DMS79 (cell line): ENCODE measurements at regions not wholly inside any gene's neighbourhood (a gene's known extent, or its start where the extent isn't known, plus 50 kb on each side); places are given as distances from the start of the nearest gene placed in this dataset.

Experiments
- DNase-seq: peaks from one replicate; lab custom pipeline; 2025; lab: John Stamatoyannopoulos, UW

DNA sequence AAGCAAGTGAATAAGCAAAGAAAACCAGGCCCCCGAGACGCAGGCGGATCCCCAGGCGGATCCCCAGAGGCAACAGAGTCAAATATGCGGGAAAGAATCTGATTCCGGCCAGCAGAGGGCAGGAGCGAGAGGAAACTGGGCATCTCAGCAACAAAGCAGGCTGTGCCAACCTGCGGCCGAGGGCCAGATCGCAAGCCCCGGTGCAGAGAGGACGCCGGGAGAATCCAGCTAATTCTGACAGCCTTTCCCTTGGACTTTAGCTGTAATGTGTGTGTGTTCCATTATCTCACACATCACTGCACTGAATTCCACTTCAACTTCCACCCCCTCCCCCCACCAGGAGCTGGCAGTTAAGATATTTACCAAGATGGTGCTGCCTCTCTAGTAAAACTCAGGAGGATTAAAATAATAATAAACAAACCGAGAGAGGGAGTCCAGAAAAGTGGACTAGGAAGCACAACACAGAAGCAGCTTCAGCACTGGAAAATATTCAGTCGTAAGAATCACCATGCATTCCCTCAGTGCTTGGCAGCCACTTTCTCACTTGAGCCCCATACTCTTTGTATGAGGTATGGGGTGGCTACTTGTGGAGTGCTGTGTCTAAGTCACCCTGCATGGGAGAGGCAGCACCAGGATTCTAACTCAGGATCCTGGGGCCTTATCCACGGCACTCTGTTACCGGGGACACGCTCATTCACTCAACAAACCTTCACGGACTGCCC is 66.2 kb upstream of the SNX9 start:
- DNase-seq = peak; percentile 59

DNA sequence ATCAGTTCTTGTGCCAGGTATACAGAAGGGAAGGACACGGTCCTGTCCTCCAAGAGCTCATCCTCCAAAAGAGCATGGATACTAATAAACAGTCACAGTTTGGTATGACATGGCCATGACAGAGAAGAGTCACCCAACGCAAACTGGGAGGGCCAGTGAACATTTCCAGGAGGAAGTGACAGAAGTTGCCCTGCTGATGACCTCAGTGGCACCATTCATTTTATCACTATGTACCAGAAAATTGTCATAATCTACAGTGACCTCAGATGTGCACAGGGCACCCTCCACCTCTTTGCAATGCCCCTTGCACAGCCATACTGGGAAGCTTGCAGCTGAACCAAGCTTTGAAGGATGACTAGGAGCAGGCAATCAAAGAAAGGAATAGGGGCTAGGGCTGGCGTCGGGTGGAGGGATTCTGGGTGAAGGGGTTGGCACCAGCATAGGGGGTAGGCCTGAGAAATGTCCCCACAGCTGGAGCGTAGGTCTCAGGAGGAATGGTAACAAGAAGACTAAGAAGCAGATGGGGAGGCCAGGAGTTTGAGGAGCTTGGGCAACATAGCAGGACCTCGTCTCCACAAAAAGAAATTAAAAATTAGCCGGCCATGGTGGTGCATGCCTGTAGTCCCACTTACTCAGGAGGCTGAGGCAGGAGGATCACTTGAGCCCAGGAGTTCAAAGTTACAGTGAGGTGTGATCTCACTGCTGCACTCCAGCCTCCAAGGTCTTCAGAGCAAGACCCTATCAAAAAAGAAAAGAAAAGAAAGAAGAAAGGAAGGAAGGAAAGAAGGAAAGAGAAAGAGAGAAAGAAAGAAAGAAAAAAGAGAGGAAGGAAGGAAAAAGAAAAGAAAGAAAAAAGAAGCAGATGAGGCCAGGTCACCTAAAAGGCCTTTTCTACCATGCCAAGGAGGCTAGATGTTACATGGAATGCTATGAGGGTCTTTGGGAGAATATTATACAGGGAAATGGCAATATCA is 65.3 kb upstream of the SNX9 start:
- DNase-seq = no peak

DNA sequence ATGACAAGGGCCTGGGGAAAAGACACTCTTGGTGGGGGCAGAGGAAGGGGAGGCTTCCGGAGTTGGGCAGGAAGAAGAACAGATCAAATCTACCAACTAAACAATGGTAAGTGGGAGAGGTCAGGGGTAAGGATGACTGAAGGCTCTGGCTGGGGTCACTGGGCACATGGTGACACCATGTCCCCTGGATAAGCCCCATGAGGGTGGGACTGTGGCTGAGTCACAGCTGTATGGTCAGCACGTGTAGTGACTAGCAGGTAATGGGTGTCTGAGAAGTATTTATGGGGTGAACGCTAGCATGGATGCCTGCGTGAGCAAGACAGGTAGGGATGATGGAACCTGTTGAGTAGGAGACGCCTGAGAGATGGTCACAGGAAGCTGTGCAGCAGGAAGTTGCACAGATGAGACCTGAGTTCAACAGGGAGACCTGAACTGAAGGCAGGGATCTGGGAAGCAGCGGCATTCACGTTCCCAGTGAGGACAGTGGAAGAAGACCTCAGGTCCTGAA is 64.5 kb upstream of the SNX9 start:
- no peak for DNase-seq

DNA sequence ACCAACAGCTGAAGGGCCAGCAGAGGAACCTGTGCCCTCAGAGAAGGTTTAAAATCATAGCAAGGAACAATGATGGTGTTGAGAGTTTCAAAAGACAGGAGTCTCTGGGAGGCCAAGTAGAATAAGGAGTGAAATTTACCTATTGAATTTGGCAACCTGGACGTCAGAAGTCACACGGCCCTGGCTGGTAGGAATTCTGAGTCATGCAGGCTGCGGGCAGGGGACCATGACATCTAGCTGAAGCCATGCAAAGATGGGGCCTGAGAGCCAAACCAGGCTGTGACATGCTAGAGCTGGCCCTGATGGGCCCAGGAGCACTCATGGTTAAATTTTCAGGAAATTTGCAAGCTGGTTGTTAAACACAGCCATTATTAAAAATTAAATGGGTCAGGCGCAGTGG is 64.0 kb upstream of the SNX9 start:
- no peak for DNase-seq

DNA sequence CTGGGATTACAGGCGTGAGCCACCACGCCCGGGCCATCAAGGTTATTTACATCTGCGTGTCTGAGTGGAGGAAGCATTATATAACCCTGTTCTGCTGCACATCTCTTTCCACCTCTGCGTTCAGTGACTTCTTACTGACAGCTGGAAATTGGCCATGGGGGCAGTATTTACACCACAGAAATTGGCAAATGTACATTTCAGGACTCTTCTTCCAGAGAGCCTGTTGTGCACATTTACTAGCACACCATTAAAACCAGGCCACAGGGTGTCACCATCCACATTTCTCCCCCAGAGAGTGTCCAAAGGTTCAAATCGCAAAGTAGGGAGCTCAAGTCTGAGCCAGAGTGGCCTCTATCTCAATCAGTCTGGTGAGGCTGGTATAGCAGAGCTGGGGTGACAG is 62.9 kb upstream of the SNX9 start:
- no peak for DNase-seq

DNA sequence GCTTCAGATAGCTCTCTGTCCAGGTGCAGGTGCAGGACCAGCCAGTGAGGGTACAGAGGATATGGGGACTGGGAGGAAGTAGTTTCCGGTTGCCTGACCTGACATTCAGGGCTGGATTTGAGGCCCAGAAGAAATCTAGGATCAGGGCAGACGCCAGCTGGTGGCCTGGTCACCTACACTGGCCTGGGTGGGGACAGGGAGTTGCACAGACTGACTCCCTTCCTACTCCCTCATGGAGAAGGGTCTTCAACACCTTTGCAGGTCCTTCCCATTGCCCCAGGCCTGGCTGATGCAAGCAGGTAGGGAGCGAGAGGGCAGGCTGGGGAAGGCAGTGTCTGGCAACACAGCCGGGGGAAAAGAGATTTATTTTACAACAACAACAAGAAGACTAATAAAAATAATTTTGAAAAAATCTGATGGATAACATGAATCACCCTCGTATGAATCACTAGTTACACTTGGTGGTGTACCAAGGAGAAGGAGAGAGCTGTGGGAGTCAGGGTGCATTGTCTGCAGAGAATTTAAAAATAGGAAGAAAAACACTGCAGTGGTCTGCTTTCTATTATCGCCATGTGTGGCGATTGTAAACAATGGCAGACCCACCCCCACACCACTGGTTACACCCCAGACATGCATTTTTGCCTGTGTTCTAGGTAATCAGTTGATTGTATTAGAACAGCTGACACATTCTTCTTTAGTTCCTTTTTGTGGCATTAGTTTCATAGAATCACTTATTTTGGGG is 62.3 kb upstream of the SNX9 start:
- DNase-seq = no peak

DNA sequence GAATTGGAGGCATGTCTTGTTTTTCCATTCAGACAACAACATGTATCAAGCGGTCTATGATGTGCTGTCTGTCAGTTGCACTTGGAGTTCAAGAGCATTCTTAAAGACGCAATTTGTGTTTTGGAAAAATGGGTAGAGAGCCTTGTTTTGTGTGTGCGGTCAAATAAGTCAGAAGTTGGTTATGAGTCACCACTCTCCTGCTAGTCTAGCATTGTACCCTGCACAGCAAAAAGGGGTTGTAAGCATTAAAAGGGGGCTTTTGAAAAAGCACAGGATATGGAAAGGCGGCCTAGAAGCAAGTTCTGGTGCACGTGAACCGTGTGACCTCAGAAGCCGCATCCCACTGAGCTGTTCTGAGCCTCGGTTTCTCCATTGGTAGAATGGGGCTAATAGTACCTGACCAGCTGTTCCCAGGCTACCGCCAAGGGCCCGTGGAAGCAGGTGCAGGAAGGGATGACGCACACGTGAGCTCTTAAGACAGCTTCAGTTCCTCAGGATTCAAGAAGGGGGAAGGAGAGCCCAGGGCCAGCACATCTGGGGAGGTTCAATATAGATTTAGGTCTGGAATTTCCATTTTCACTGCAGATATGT is 61.6 kb upstream of the SNX9 start:
- no peak for DNase-seq

DNA sequence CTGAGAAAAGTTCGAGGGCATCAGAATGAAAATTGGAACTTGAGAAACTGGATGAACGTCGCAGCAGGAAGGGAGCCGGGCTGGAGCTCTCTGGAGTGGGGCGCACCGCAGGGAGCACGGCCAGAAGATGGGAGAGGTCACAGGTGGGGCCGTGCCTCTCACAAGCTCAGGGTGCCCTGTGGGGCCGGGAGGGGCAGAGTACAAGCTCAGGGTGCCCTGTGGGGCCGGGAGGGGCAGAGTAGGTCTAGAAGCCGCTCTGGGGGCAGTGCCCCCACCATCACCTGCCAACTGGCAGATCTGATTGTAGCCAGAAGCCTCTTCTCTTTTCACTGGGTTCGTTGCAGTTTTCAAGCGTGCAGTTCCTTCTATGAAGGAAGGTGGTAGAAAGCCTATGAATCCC is 61.1 kb upstream of the SNX9 start:
- DNase-seq = no peak

DNA sequence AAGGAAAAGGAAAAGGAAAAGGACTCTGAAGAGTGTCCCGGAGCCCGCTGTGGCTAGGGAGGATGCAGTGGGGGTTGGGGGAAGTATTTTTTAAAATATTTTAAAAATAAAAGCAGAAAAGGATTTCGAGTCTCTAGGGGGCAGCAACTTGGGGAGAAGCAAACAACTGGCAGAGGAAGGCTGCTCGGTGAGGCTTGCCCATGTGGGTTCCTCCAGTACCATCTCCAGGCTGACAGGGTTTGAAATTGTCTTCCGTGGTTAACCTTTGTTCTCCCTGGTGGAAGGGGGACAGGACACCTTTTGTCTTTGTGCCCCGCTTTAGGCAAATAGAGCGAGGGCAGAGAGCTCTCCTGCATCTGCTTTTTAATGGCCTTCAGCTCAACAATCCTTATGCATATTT is 60.4 kb upstream of the SNX9 start:
- DNase-seq = no peak

DNA sequence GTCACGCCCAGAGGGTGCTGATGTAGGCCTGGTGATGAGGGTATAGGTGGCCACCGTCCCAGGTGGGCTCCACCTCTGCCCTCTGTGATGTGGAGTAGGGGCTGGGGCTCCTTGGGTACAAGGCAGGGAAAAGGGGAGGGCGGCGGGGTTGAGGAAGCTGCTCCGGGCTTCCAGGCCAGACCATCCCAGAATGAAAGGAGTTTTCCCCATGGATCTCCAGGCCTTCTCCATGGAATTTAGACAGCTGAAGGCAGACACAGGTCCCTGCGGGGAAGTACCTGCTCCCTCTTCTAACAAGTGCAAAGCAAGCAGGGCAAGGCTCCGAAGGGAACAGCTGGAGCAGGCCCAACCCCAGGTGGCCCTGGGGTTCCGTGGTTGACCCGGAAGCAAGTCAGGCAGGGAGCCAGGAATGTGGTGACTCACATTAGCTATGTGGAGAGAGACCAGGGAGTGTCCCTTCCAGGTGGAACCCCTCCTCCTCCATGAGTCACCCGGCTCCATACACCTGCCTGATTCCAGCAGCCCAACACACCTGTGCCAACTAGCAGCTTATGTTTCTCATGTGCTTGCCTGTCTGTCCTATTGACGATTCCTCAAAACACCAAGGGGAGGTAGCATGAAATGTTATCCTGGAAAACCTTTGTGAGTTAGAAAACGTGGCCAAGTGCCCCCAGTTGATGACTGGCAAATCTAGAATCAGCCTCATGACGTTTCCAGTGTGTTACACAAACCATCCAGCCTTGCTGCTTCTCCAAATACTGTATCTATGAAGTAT is 59.7 kb upstream of the SNX9 start:
- peak; percentile 96 for DNase-seq

DNA sequence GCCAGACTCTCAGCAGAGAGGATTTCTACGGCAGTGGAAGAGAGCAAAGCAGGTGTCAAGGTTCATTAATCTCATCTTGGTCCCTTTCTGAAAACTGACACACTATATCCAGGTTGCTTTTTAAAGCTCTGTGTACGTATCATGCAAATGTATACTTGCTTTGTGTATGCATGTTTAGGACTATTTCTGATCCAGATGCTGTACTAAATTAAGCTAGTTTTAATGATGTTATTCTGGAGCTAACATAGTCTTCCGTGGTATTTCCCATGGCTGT is 59.2 kb upstream of the SNX9 start:
- no peak for DNase-seq

DNA sequence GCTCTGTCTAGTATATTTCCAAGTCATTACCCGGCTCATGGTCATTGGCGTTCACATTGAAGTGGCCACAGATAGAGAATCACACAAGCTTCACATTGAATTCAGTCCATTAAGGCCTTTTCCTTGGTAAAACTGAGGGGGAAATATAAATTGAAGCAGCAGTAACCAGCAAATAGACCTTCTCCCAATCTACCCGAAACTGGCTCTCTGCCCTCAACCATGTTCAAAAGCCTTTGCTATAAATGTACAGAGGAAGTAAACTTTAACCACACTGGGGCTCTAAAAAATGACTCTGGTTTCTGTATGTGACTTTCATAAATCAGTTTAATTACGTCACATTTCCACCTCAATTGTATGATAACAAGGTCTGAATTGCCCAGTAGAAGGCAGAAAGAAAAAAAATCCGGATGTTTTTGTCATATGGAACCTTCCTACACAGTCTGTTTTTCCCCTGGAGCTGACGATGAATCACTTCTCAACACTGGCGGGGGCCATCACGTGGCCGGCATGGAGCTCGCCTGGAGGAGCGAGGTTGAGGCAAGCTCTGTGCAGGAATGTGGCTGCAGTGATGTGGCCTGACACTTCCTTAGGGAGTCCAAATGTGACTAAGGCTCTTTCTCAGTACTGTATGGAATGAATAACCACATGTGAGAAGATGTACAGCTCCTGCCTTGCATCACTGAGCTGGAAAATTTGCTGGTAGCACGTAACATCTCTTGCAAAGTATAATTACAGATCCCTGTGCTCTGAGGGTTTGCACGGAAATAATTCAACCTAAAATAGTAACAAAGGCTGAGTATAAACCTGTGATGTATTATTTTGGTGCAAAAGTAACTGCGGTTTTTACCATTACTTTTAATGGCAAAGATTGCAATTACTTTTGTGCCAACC is 58.6 kb upstream of the SNX9 start:
- no peak for DNase-seq

DNA sequence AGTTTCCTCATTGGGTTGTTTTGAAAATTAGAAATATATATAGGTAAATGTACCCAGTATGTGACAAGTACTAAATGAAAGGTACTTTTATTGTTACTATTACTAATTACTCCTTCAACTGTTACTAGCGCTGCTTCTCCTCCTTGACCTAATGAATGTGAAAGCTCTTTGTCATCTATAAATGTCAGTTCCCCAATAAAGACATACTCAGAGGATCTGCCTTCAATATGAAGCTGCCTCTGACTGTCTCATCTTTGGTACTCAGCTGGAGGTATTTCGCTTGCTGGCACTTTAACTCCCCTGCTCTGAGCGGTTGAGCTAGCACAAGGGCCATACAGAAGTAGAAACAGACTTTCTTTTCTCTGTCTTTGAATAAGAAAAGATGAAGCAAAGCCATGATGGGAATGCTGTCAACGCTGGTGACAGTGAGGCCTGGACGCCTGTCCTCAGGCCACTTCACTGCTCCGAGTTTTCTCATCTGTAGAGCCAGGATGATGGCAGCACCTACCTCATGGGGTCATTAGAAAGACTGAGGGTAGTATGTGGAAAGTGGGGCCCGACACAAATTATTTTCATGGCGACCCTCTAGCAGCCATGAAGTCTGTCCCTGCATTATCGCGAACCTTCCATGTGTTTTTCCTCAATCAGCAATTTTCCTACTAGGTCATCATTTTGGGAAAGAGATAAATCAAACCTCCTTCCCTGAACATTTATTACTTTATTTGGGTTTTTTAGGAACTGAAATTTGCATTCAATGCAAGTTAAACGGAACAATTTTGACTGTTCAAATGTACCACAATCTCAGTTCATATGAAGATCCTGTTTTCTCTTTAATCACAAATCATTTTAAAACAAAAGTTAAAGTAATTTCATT is 55.9 kb upstream of the SNX9 start:
- no peak for DNase-seq

DNA sequence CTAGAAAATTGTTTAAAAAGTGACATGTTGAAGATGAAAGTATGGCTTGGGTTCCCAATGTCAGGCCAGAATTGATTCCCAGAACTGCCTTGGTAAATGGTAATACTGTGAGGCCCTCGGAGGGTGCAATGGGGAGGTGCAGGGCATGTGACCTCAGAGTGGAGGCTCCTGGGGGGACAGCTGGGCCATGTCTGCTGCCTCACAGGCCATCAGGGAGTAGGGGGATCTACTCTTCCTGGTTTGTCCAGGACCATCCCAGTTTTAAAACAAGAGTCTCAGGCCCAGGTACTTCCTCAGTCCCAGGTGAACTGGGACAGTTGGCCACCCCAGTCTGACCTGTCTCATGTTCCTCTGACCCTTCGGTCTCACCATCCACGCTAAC is 55.3 kb upstream of the SNX9 start:
- DNase-seq = no peak

DNA sequence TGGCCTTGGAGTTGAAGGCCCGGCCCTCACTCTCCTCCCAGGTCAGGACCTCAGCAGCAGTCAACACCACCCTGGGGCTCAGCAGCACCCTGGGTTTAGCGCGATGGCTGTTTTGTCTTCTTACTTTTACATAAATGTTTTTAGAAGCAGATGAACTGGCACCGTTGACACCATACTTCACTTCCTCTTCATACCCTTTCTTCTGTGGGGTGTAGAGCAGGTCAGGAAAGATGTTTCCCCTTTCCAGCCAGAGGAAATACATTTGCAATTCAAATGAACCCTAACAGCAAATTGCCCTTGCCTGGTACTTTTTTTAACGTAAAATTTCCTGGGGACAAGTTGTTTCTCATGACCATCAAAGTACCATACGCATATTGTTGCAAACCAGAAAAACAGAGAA is 54.7 kb upstream of the SNX9 start:
- DNase-seq = no peak

DNA sequence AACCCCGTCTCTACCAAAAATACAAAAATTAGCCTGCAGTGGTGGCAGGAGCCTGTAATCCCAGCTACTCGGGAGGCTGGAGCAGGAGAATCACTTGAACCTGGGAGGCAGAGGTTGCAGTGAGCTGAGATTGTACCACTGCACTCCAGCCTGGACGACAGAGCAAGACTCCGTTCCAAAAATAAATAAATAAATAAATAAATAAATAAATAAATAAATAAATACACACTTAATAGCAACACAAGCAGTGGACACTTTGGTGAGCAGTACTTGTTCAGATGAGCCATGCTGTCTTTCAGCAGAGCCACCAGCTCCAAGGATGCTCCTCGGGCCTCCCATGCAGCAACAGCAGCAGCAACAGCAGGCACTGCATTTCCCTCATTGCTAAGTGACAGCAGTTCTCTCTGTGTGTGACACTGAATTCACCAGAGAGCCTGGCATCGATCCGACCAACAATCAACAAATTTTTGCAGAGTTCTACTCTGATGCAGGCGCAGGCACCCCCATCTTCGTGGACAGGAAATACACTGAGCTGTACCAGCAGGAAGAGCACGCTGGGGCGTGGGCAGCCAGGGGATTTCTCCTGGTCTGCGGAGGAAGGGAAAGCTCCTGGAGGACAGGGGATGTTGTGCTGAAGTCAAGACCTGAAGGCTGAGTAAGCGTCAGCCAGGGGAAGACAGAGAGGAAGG is 54.0 kb upstream of the SNX9 start:
- no peak for DNase-seq

DNA sequence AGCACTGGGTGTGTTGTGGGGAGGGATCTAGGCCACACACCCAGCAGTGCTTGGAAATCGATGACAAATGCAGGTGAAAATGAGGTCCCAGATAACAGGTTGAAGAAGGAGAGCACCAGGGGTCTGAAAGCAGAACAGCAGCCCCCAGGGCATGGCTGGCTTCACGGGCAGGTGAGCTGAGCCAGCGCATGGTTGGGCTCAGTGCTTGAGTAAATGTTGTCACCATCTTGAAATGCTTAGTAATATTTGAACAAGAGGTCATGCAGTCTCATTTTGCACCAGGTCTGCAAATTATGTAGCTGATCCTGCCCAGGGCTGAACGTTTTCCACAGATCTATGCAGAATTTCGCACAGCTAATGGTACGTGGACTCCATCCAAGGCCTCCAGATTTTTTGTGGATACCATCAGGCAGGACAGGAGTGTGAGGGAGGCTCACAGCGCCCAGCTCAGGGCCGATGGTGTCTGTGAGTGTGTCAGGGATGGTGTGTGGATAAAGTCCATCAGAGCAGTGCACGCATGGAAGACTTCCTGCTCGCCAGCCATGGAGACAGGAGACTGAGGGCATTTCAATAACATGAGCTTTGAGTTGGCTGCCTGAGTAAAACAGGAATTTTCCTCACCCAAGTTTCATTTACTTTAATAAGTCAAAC is 53.1 kb upstream of the SNX9 start:
- no peak for DNase-seq

DNA sequence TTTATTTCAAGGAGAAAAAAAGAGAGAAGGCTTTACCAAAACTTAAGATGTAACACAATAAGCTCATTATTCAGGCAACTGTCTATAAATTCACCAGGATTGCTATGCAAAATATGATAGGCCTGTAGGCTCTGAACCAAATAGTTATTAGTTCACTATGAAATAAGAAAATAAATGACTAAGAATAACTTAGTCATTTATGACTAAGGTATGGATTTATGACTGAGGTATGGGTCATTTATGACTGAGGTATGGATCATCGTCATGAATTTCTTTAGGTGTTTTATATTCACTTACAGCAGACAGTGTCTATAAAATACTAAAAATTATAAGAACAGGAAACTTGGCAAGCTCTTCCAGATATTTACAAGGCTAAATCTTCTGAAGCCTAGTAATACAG is 52.1 kb upstream of the SNX9 start:
- no peak for DNase-seq
